ENCODE measurements at regions not wholly inside any gene's neighbourhood (a gene's known extent, or its start where the extent isn't known, plus 50 kb on each side); places are given as distances from the start of the nearest gene placed in this dataset.

- TF ChIP-seq CTCF (IDR thresholded peaks at IDR 0.05; ENCODE audit: control extremely low read depth in 1 of 3, insufficient read depth in 1 of 3, low read depth in 1 of 3, low read length in 3 of 3) (no peak), TBP (IDR thresholded peaks at IDR 0.05; ENCODE audit: low read depth, low read length) (no peak), SIRT6 (IDR thresholded peaks at IDR 0.05; ENCODE audit: low read length) (no peak), EZH2 (IDR thresholded peaks at IDR 0.05; ENCODE audit: low read depth, low read length, severe bottlenecking) (no peak), YY1 (IDR thresholded peaks at IDR 0.05; ENCODE audit: low read depth, low read length) (no peak), GTF2F1 (IDR thresholded peaks at IDR 0.05; ENCODE audit: borderline replicate concordance, low read depth, low read length) (no peak), POLR2AphosphoS5 (IDR thresholded peaks at IDR 0.05; ENCODE audit: low read depth, low read length) (no peak), HDAC6 (IDR thresholded peaks at IDR 0.05; ENCODE audit: low read depth, low read length) (no peak), CREB1 (IDR thresholded peaks at IDR 0.05) (no peak), RFX5 (IDR thresholded peaks at IDR 0.05; ENCODE audit: borderline replicate concordance, low read depth, low read length) (no peak), PHF8 (conservative IDR thresholded peaks at IDR 0.05; ENCODE audit: low read depth, low read length) (no peak), CBX5 (IDR thresholded peaks at IDR 0.05; ENCODE audit: low read depth, low read length) (no peak), RAD21 (IDR thresholded peaks at IDR 0.05 in 1 of 2, conservative IDR thresholded peaks at IDR 0.05 in 1 of 2; ENCODE audit: low read depth in 2 of 2, low read length in 2 of 2) (no peak)
Measured at GRCh38 chr7:43791-44540, 148.4 kb upstream of the FAM20C start.

Data from H1 (cell line).